GM21717 (cell line): ENCODE measurements at regions not wholly inside any gene's neighbourhood (a gene's known extent, or its start where the extent isn't known, plus 50 kb on each side); places are given as distances from the start of the nearest gene placed in this dataset.

Experiments
- ATAC-seq: cut with Tn5 transposase; IDR thresholded peaks from one replicate; pipeline ENCODE4 v1.9.1; 2021; ENCODE audit warnings: mild to moderate bottlenecking, moderate library complexity; ENCODE audit not compliant: unreplicated experiment

GRCh38 chr9:16223074-16223871 lies 647.2 kb downstream of the BNC2 start:
- no peak for ATAC-seq

- no peak for ATAC-seq
These were observed 639.7 kb downstream of the BNC2 start for GRCh38 chr9:16230731-16231130.

- no peak for ATAC-seq
These were observed 634.2 kb downstream of the BNC2 start for GRCh38 chr9:16236311-16236710.

- ATAC-seq: no peak
These were observed 633.6 kb downstream of the BNC2 start for GRCh38 chr9:16236882-16237281.

GRCh38 chr9:16238623-16239138 lies 631.8 kb downstream of the BNC2 start:
- no peak for ATAC-seq

GRCh38 chr9:16241231-16241630 lies 629.2 kb downstream of the BNC2 start:
- ATAC-seq: no peak

- ATAC-seq: no peak
These were observed 626.7 kb downstream of the BNC2 start for GRCh38 chr9:16243798-16244197.

- ATAC-seq: no peak
These were observed 624.6 kb downstream of the BNC2 start for GRCh38 chr9:16245756-16246440.

GRCh38 chr9:16246785-16247184 lies 623.7 kb downstream of the BNC2 start:
- no peak for ATAC-seq

- ATAC-seq: no peak
These were observed 623.1 kb downstream of the BNC2 start for GRCh38 chr9:16247188-16247875.

GRCh38 chr9:16248822-16249221 lies 621.6 kb downstream of the BNC2 start:
- ATAC-seq: no peak

- no peak for ATAC-seq
These were observed 617.9 kb downstream of the BNC2 start for GRCh38 chr9:16252616-16253015.

- no peak for ATAC-seq
These were observed 615.8 kb downstream of the BNC2 start for GRCh38 chr9:16254674-16255073.

GRCh38 chr9:16255217-16255616 lies 615.3 kb downstream of the BNC2 start:
- no peak for ATAC-seq

GRCh38 chr9:16257604-16258003 lies 612.9 kb downstream of the BNC2 start:
- no peak for ATAC-seq

- ATAC-seq: no peak
These were observed 612.3 kb downstream of the BNC2 start for GRCh38 chr9:16258191-16258590.

GRCh38 chr9:16258708-16259107 lies 611.8 kb downstream of the BNC2 start:
- ATAC-seq: no peak

- ATAC-seq: no peak
These were observed 607.8 kb downstream of the BNC2 start for GRCh38 chr9:16262477-16263261.

- ATAC-seq: no peak
These were observed 604.8 kb downstream of the BNC2 start for GRCh38 chr9:16265688-16266087.

GRCh38 chr9:16266648-16267276 lies 603.7 kb downstream of the BNC2 start:
- ATAC-seq: no peak
